HuH-7 (cell line): ENCODE measurements at regions not wholly inside any gene's neighbourhood (a gene's known extent, or its start where the extent isn't known, plus 50 kb on each side); places are given as distances from the start of the nearest gene placed in this dataset.
A peak's percentile ranks its signal among the peaks of the same experiment; 100 is the strongest.

Source experiments
- DNase-seq: peaks from one replicate; pipeline ENCODE4 v3.0.0; 2011; ENCODE audit warnings: low spot score

DNA sequence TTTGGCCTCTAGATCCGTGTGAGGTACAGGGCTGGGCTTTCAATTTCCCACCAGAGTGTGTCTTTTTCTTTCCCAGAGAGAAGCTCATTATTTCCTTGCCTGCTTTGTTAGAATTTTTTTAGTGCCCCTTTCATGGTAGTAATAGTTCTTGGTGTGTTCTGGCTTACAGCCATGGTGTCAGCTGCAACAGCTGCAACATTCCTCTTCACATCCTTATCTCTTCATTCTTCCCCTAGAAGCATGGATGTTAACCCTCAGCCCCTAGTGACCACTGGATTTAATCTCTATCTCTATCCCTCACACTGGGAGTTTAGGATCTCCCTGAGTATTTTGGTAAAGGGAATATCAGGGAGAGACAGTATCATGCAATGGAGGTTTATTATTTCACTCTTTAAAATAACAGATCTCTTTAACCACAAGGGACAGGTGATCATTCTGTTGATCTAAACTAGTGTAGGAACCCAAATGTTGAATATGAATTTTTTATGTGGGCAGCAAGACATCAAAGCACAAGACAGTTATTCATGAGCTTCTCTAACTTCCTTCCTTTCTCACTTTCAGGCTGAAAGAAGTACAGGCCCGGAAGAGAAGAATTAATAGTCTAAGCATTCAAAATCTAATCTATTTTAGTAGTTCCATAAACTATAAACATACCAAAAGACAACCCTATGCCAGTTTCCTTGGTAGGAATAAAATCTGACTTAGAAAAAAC lies 160.2 kb downstream of the FAM170A start:
- no peak for DNase-seq

DNA sequence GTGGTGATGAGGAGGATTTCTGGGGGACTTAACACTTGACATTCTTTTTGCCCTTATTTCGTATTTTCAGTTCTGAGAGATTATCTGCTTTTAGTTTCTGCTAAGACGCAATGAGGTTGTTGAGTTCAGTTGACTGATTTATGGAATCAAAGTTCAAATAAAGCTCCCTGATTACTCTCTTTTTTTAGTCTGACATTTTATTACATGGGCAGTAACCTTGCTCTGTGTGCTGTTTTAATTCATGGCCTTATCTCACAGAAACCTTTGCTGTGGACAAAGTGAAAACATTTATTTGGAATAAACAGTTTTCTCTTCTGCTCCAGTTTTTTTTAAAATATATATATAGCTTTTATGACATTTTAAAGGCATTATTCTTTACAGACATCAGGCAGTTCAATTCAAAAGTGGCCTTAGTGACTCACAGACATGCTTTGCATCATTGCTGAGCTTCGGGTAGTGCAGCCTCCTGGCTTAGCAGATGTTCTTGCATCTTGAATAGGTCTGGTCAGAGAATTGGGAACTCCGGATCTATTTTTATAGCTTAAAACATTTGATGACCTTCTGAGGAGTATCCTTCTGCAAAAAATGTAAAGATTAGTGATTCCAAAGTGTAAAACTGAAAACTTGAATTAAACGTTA lies 162.9 kb downstream of the FAM170A start:
- DNase-seq: no peak

DNA sequence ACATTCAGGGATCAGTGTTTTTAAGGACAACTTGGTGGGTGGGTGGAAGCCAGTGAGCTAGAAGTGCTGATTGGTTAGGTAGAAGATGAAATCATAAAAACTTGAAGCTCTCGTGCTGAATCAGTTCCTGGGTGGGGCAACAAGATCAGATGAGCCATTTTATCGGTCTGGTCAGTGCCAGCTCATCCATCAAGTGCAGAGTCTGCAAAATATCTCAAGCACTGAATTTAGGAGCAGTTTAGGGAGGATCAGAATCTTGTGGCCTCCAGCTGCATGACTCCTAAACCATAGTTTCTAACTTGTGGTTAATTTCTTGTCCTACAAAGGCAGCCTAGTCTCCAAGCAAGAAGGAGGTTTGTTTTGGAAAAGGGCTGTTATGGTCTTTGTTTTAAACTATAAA lies 166.4 kb downstream of the FAM170A start:
- DNase-seq: no peak

DNA sequence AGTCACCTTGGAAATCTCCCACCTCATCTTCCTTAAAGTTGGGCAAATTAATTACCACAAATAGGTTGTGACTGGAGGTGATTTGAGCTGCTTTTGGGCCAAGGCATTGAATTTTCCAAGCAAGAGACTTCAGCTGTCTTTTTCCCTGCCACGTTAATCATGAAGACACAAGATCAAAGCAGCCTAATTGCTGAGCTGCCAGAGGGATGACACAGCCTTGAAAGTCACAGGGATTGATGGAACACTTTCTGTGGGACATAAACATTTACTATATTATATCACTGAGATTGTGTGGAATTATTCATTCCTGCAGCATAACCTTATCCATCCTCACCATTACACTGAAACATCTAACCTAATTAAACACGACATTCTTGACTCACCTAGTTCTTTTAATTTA lies 172.2 kb downstream of the FAM170A start:
- no peak for DNase-seq

DNA sequence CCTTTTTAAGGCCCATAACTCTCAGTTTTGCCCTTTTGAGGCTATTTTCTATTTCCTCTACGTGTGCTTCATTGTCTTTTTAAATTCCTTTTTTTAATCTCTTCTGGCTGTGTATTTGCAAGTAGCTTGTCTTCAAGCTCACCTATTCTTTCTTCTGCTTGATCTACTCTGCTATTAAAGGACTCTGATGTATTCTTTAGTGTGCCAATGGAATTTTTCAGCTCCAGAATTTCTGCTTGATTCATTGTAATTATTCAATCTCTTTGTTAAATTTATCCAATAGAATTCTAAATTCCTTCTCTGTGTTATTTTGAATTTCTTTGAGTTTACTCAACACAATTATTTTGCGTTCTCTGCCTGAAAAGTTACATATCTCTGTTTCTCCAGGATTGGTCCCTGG lies 178.7 kb downstream of the FAM170A start:
- DNase-seq: no peak

DNA sequence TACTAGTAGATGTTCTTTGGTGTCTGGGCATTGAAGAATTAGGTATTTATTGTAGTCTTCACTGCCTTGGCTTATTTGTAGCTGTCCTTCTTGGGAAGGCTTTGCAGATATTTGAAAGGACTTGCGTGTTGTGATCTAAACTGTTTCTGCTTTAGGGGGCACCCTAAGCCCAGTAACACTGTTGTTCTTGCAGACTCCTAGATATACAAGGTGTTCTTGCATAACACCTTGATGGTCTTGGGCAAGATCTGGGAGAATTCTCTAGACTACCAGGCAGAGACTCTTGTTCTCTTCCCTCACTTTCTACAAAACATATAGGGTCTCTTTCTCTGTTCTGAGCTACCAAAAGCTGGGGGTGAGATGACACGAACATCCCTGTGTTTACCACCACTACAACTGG lies 179.1 kb downstream of the FAM170A start:
- no peak for DNase-seq

DNA sequence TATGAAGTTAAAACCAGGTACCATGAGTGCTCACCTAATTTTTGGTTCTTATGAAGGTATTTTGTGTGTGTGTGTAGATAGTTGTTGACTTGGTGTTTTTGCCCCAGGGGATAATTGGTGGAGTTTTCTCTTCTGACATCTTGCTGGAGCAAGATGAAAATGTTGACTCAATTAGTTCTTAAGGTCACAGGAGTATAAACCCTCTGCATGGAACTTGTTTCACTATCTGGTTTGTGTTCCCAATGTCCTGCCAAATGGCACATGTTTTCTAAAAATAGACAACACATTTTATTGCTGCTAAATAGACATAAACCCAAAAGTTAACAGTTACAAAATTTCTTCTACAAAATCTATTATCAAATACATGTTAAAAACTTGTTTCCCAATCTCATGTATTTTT lies 180.9 kb downstream of the FAM170A start:
- DNase-seq: no peak

DNA sequence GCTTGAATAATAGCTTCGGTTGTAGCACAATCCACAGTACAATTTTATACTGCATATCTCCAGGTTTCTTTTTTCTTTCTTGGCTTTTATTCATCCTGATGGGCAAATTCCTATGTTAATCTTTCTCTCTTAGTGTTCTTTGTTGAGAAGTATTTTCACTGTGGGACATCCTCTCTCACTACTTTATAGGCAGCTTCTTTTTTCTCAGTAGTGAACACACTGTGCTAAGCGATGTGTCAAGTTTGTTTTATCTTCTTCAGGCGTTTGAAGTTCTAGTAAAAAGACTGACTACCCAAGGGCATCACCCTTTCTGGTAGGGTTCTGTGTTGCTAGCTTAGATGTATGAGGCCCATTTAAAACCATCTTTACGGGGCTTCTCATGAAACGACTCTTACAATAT lies 182.1 kb downstream of the FAM170A start:
- DNase-seq: no peak

DNA sequence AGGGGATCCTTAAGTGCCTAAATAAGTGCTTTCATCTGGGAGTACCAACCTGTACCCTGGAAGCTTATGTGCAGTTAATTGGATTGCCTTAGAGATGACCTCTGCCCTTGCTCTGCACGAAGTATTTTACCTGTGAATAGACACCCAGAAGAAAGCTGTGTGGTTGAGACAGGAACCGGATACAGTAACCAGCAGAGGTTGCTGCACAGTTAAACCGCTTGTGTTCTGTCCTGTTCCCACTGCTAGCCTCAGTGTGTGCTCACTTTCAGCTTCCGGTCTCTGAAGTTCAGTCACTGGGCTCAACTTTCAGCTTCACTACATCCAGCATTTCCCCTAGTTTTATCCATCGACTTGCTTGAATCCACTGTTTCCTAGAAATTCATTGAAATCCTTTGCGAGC lies 185.3 kb downstream of the FAM170A start:
- DNase-seq: no peak

DNA sequence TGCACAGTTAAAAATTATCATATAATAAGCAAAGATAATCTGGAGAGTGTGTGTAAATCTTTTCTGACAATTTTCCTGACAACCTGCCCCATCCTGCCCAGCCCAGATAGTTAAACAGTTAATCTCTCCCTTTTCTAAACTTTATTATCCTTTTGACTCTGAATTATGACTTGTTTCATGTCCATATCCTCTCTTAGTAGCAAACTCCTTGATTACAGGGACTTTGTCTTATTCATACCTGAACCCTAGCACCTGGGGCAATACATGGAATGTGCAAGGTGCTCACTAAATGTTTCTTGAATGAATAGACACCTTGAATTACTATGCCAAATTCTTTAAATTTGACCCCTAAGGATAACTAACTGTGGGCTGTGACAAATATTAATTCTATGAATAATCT lies 186.7 kb downstream of the FAM170A start:
- DNase-seq: no peak

DNA sequence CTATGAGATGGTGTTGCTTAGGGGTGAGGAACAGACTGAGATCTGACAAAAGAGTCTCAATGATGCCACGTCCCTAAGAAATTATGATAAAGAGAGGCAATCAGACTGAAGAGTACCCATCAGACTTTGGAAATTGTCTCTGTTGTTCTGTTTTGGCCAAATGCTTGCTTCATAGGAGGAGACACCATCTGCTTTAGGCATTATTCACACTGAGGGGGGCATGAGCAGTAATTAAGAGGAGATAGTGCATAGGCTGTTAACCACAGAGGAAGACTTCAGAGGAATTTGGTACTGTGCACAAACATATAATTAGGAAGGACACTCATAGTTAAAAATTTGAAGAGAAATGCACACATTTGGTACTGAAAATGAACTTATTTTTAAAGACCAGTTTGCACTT lies 190.7 kb downstream of the FAM170A start:
- DNase-seq: no peak

DNA sequence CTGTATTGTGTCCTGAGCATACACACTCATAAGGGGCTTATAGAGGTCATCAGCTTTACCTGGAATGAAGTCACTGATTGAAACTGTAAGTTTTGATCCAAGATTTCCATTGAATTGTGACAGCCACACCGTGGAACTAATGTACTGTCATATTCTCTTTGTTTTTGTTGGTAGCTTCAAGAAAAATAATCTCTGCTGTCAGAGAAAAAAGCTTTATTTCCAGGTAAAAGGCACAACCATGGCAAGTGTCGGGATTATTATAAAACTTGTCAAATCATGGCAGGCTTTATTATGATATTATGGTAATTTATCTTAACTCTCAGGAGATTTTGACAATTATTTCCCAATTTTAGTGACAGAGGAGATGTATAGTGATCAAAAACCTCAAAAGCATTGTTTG lies 191.2 kb downstream of the FAM170A start:
- DNase-seq: no peak

DNA sequence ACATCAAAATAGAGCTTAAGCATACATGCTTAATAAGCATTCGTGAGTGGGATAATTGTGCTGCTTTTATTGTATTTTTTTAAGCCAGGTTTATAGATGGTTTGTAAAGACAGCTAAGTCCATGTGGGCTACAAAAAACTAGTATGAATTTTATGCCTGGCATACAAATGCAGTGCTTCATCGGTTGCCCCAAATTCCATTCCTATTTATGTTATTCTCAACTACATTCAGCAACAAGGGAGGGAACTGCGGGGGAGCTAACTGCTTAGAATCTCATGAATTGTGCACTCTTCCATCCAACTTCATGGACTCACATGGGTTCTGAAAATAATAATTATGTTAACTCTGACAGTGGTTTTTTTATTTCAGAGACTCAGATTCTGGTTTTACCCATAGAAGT lies 199.2 kb downstream of the FAM170A start:
- no peak for DNase-seq

DNA sequence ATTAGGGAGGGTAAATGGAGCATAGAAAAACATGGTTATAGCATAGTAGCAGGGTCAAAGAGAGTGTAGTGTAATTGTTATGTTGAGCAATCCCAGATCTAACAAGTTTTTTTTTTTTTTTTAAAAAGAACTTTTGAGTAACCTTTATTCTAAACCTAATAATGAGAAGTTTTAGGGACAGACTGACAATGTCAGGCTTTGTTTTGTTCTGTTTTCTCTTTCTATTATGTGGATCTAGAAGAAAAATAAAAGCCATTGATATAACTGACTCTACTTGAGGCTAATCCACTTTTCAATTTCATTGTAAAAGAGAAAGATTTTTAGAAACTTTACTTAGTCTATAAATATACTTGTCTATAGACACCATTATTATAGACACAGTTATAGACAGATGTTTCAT lies 200.0 kb downstream of the FAM170A start:
- DNase-seq: no peak

DNA sequence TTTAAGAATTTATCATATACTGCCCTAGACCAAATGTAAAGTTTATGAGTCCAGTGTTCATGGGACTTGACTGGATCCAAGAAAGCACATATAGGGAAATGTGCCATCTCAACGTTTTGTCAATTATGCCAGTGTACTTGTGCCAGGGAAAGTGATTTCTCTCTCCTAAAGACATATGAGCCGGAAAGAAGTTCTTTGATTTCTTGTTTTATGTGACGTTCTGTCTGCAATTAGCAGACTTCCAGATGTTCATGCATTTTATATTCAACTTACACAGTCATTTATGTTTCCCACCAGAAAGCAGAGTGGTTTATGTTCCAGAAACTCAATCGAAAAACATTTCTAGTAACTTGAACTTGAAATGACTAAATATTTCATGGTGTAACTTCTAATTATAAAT lies 203.8 kb downstream of the FAM170A start:
- DNase-seq: no peak

DNA sequence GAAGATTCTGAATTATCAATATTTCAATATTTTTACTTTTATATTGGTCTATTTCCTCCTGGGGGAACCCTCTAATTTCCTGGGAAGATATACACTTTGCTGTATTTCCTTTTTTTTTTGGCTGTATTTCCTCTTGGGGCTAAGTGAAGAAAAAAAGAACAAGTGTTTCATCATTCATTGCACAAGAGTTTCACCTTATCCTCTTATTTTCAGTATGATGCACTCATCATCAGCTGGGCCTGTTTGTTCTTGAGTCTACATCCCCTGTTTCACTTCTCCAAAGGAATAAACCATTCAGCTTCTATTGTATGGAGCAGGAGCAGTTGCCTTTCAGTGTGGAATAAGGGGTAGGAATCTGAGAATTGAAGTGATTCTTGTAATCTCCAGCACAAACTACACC lies 210.8 kb downstream of the FAM170A start:
- DNase-seq: no peak

DNA sequence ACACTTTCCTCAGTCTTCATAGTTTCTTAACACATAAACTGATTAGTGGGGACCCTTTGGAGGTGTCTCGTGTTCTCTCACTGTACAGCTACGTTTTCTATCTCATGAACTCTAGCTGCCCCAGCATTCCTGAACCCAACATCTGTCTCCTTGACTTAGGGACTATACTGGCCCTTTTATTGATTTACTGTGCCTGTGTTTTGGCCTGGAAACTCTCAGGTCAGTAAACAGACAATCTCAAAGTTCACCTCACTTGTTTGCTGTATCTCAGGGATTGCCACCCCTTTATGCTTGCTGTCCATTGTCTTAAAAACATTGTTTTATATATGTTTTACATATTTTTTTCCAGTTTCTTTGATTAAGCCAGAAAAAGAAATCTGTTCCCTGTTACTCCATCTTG lies 222.8 kb downstream of the FAM170A start:
- peak; percentile 3 for DNase-seq

DNA sequence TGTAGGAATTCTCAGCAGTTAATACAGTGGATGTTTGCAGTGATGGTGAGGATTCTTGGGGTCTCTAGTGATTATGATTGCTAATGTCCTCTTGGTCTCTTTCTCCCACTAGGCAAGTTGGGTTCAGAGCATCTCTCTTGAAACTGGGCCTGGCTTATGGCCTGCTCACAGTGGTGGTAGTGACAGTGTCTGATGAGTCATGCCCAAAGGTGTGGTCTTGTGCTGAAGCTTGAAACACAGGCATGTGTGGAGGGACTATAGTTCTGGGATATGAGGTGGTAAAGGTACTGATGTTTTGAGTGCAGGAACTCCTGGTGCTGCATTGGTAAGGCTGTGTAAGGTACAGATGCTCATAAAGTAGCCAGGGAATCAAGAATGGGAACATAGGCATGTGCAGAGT lies 231.1 kb downstream of the FAM170A start:
- no peak for DNase-seq

DNA sequence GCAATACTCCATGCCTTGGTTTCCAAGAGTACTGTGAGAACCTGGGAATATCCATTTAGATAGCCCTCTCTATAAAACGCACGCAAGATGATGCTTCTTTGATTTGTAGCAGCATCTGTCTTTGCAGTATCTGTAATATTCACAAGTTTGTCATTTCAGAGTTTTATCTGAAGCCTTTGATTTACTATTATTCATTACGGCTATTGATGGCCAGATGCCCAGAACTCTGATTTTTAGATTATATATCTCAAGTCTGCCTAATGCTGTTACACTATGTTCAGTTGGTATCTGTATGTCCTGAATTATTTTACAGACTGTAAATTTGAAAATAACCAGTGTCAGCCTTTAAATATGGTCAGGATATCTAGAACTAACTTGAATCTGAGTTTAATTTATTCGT lies 233.3 kb downstream of the FAM170A start:
- DNase-seq: no peak

DNA sequence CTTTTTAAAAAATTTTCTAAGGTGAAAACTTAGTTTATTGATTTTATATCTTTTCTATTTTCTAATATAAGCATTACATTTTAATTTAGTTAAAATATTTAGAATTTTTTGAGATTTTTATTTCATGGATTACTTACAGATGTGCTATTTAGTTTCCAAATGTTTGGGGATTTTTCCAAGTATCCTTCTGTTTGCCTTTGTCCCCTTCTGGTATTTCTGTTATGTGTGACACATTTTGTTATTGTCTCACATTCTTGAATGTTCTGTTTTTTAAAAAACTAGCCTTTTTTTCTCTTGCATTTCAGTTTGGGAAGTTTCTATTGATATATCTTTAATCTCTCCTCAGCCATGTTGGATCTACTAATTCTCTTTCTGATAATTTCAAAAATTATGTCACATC lies 234.9 kb downstream of the FAM170A start:
- no peak for DNase-seq

DNA sequence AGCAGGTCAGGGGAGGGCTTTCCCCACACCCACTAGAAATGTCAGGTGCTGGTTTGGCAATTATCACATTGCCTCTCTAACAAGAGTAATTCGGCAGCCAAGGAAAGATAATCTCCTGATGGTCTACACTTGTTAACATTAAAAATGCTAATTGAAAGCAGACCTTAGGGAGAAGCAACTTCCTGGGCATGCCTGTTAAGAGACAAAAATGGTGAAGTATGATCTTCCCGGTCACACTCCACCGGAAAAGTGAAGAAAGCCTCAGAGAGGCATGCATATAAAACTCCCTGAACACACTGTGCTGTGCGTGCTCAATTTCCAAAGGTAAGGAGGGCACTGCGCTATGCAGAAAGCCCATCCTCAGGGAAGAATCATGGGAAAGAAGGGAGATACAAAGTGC lies 244.3 kb downstream of the FAM170A start:
- DNase-seq: no peak

DNA sequence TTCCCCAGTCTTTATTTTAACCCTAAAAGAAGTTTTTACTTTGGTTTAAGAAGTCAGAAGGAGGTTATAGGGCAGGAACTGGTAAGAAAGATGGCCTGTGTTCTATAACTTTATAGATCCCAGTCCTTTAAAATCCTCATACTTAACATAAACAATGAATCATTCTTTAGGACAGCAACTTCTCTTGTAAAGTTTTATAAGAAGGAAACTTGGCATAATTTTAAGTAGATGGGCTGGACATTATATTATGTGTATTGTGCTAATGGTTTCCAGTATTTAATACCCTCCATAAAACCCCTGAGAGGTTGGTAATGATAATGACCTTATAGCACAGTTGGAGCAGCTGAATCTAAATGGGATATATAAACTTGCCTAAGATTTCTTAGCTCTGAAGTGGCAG lies 247.2 kb downstream of the FAM170A start:
- no peak for DNase-seq

DNA sequence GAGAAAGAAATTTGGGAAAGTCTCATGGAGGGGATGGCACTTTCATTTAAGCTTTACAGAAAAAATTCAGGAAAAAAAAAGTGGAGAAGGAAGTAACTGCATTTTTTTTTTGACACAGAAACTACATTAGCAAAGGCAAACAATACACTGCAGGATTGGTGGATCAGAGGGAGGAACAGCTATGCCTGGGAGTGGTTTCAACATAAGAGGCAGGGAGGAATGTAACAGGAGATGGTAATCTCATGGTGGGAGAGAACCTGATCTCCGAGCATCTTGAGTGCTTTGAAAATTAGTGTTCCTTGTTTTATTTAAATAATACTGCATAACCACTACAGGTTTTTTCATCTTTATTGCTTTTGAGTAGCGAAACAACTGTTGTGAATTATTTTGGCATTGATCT lies 249.4 kb downstream of the FAM170A start:
- DNase-seq: no peak

DNA sequence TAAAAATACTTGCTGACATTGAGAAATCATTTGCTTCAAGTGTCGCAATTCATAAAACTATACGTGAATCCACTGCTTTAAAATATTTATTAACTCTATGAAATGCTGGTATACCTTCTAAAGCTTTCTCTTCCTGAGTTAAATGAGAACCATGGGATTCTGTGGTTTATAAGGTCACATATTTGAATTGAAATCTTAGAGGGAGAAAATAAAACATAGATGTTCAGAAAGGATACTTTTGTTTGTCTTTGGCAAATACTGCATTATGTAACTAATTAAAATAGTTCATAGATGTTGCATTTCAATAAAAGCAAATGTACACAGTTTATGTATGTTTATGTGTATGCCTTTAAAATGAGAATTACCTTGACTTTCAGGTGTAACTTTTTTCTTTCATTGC lies 250.1 kb downstream of the FAM170A start:
- no peak for DNase-seq
